ENCODE measurements at regions not wholly inside any gene's neighbourhood (a gene's known extent, or its start where the extent isn't known, plus 50 kb on each side); places are given as distances from the start of the nearest gene placed in this dataset.

- DNase-seq (ENCODE audit: low spot score), result peak; percentile 37
These were observed 108.1 kb downstream of the DHX15 start for GRCh38 chr4:24476282-24476681.

- DNase-seq (ENCODE audit: low spot score), result no peak
These were observed 108.6 kb downstream of the DHX15 start for GRCh38 chr4:24475756-24476155.

- DNase-seq (ENCODE audit: low spot score), result no peak
These were observed 111.0 kb downstream of the DHX15 start for GRCh38 chr4:24473309-24473721.

- DNase-seq (ENCODE audit: low spot score), result peak; percentile 68
These were observed 111.6 kb downstream of the DHX15 start for GRCh38 chr4:24472514-24473308.

DNA sequence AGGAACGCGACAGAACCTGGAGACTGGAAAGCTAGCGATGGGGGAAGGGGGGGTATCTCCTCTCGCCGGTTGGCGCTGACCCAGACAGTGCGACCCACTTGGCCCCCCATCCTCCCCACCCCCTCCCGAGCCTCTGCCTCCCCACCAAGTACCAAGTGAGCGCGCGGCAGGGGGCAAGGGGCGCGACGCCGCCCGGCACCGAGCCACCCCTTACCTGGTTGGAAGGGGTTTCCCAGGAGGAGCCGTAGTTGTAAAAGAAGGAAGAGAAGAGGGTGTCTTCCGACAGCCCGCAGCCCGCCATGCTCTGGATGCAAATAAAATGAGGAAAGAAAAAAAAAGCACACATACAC is 112.2 kb downstream of the DHX15 start:
- DNase-seq (ENCODE audit: low spot score), result no peak

DNA sequence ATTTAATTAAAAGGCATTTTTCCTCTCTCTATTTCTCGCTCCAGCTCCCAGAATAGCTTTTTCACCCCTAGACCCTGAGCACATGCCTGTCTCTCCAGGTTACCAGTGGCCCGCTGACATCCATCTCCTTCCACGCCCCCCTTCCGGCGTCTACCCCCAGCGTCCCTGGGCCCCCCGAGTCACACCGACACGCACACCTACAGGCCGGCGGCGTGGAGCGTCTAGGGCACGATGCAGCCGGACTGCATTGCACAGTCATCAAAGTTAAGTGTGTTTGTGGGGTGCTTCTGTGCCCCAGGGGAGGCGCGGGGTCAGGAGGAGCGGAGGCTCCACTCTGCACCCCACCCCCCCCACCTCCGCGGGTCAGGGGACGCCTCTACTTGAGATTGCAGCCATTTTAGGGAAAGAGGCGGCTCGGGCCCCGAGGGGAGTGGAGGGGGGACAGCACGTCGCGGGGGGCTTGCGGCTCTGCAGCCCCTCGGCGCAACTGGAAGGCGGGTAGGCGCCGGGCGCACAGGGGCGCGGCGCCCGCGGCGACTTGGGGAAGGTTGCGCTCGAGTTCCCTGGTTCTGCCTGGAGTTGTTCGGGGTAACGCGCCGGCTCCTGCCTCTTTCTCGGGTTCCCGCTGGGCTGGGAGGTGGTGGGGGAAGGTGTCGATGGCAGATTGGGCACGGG is 112.7 kb downstream of the DHX15 start:
- DNase-seq (ENCODE audit: low spot score), result no peak

- no peak for DNase-seq (ENCODE audit: low spot score)
These were observed 113.5 kb downstream of the DHX15 start for GRCh38 chr4:24470666-24471485.

DNA sequence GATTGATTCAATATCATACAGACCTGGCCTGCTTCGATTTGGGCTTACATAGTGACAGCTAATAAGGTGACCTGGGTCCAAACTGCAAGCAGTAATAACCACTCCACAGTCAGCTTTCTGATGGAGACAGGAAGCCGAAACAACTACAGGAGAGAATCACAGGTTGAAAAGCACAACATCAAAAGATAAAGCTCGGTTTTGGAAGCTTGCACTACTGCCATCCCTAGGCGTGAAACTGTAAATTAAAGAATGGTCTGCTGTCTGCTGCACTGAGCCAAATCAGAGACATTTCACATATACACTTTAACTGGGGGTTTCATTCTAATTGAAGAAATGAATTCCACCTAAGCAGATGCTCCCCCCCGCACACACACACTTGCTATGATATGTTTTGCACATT is 116.3 kb downstream of the DHX15 start:
- no peak for DNase-seq (ENCODE audit: low spot score)

DNA sequence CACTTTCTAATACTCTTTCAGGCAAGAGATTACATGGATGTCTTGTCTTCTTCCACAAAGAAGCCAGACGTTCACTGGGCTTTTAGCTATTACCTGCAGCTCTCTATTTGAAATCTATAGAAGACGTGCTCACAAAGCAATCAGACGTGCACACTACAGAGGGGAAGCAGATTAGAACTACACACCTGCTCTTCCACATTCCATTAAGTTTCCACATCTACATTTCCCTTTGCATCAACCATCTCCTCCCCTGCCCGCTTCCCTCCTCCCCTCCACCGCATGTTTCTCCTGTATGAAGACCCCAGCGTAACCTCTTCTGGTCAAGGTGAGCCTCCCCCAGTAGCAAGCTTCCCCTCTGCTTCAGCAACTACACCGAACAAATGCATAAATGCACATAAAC is 119.8 kb downstream of the DHX15 start:
- no peak for DNase-seq (ENCODE audit: low spot score)

DNA sequence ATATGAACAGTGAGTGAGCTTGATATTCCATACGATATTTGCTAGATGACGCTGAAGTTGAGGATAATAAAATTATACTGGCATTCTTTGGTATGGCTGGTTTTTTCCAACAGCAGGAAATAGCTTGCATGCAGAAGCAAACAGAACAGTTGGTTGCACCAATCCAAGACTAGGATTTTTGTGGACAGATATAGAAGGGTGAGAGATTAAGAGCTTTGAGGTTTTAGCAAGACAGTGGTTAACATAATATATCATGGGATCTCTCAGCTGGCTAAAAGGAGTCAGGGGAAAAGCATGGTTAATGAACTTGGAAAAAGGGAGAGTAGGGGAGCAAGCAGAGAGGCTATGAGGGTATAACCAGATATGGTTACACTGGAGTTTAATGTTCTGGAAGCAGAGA is 127.9 kb downstream of the DHX15 start:
- DNase-seq (ENCODE audit: low spot score), result no peak

DNA sequence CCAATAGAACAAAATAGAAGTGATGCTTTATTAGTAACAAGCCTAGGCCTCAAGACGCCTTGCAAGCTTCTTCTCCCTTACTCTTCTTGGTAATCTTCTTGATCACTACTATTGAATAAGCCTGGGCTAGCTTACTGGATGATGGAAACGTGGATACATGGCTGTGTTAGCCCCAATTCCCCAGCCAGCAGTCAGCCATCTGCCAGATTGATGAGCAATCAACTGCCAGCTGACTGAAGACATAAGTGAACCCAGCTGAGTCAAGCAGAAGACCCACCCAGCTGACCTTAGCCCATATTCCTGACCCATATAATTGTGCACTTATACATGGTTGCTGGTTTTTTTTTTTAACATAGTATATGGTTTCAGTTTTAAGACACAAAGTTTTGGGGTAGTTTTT is 130.4 kb downstream of the DHX15 start:
- DNase-seq (ENCODE audit: low spot score), result no peak

DNA sequence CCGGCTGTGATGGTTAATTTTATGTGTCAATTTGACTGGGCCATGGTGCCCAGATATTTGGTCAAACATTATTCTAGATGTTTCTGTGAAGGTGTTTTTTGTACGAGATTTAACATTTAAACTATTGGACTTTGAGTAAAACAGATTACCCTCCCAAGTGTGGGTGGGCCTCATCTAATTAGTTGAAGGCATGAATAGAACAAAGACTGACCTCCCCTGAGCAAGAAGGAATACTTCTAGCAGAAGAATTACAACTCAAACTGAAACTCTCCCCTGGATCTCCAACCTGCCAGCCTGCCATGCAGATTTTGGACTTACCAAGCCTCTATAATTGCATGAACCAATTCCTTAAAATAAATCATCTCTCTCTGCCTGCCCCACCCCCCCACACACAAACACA is 132.5 kb downstream of the DHX15 start:
- no peak for DNase-seq (ENCODE audit: low spot score)

- no peak for DNase-seq (ENCODE audit: low spot score)
These were observed 141.2 kb downstream of the DHX15 start for GRCh38 chr4:24443200-24443599.

DNA sequence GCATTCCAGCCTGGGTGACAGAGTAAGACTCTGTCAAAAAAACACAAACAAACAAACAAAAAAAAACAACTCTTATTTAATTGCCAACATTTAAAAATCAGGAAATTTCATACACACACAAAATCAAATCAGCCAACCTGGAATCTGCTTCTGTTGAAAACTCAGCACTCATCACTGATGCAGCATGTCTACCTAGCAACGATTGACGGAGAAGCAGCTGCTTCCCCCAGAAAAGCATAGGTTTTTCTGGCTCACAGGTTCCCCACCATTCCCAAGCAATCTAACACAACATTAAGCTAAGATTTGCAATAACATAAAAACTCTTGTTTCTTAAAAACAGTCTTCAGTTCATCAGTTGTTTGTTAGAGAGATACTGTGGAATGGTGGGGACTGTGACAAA is 143.6 kb downstream of the DHX15 start:
- no peak for DNase-seq (ENCODE audit: low spot score)

GRCh38 chr4:24434241-24434640 is 150.1 kb downstream of the DHX15 start:
- no peak for DNase-seq (ENCODE audit: low spot score)

- DNase-seq (ENCODE audit: low spot score), result no peak
These were observed 150.7 kb downstream of the DHX15 start for GRCh38 chr4:24433515-24434214.

GRCh38 chr4:24428850-24429249 is 155.5 kb downstream of the DHX15 start:
- DNase-seq (ENCODE audit: low spot score), result no peak

DNA sequence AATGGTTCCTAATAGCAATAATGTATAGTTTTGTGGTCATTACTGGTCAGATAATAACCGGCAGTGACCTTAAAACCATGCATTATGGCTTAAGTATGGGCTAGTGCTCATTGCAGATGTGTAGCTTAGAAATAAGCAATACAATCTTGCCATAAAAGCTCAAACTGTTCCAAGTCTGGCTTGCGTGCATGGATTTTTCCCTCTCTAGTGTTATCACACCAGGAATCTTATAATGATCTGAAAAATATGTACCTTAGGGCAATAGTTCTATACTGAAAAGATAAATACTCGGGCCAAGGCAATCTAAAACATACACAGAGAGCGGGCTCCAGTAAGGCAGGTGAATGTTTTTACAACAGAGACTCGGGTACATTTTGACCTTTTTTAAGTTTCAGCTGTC is 157.8 kb downstream of the DHX15 start:
- no peak for DNase-seq (ENCODE audit: low spot score)

DNA sequence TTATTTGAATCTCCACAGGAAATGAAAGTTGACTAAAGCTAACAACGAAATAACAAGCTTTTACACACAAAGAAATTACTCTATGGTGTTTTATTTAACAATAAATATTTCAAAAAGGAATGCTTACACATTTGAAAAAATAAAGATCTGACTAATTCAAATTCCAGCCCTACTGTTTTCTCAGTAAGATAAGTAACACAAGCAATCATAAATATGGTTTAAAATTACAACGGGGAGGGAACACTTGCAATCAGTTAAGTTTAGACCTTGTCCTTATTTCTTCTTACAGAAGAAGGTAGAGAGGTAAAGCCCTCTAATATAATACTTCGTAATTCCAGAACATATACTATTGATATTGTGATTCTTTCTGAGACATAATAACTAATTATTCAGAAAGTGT is 158.5 kb downstream of the DHX15 start:
- DNase-seq (ENCODE audit: low spot score), result no peak

DNA sequence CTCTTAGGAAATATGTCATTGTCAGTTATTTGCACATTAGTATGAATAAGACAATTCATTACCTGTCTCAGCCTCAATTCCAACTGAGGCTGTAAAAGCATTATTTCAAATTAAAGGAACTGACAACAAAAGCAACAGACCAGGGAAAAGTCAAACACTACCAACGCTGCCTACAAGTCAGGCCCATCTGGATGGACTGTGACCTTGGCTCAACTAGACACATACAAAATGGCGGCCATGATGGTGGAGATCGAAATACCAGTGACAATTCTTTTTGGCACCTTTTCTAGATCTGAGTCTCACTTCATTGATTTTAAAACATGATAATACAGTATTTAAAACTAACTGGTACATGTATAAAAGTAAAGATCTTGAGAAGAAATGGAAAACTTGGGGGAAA is 160.7 kb downstream of the DHX15 start:
- DNase-seq (ENCODE audit: low spot score), result no peak

GRCh38 chr4:24422644-24423043 is 161.7 kb downstream of the DHX15 start:
- no peak for DNase-seq (ENCODE audit: low spot score)
